GM23338 (cell line): ENCODE measurements at regions not wholly inside any gene's neighbourhood (a gene's known extent, or its start where the extent isn't known, plus 50 kb on each side); places are given as distances from the start of the nearest gene placed in this dataset.

ENCODE experiments used
- POLR2AphosphoS5 ChIP-seq: IDR thresholded peaks from 2 replicates; pipeline ENCODE4 v1.6.1; 2016; ENCODE audit warnings: antibody characterized with exemption, low read depth
- ZNF331 ChIP-seq: fragments of 250-450 bp; sonication (Bioruptor Pico); IDR thresholded peaks from 2 replicates; pipeline ENCODE4 v1.5.0; 2020; ENCODE audit warnings: low read depth, mild to moderate bottlenecking, moderate library complexity

DNA sequence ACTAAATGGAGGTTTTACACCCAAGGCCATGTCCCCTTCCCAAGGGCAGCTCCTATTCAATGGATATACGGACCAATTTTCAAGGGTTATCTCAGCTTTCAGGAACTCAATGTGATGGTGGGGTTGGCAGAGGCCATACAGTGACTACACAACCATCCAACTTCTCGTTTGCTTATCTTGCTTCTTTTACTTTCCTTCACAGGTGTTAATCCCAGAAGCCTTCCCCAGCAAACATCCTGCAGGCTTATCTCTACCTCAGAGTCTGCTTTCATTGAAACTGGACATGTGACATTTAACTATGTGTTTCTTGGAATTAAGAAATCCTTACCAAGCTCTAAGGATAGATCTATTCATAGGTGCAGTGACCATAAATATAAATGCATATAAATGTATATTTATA, 443.8 kb upstream of the CDH20 start:
- TF ChIP-seq POLR2AphosphoS5 (no peak), ZNF331 (CRISPR knock-in tag) (no peak)
